NCI-H128 (cell line): ENCODE measurements at regions not wholly inside any gene's neighbourhood (a gene's known extent, or its start where the extent isn't known, plus 50 kb on each side); places are given as distances from the start of the nearest gene placed in this dataset.
"Not testable (repeated sequence)": the region's sequence is repeated elsewhere in the genome, so short reads cannot be mapped to it uniquely, and the experiment has no call there.

Source experiments
- DNase-seq: peaks from one replicate; lab custom pipeline; 2025; ENCODE audit not compliant: unreplicated experiment; lab: John Stamatoyannopoulos, UW

- DNase-seq, result no peak
Measured at GRCh38 chr4:31241504-31242106, 521.4 kb downstream of the PCDH7 start.

- no peak for DNase-seq
Measured at GRCh38 chr4:31246856-31247255, 526.7 kb downstream of the PCDH7 start.

- DNase-seq, result no peak
Measured at GRCh38 chr4:31259119-31259518, 539.0 kb downstream of the PCDH7 start.

GRCh38 chr4:31261632-31262031, 541.5 kb downstream of the PCDH7 start:
- no peak for DNase-seq

- not testable (repeated sequence) for DNase-seq
Measured at GRCh38 chr4:31266094-31266493, 545.9 kb downstream of the PCDH7 start.

GRCh38 chr4:31272331-31273061, 552.3 kb downstream of the PCDH7 start:
- DNase-seq, result no peak

GRCh38 chr4:31275906-31276305, 555.7 kb downstream of the PCDH7 start:
- no peak for DNase-seq

- DNase-seq, result no peak
Measured at GRCh38 chr4:31283679-31284078, 563.5 kb downstream of the PCDH7 start.

GRCh38 chr4:31290836-31291235, 570.7 kb downstream of the PCDH7 start:
- DNase-seq, result no peak

- no peak for DNase-seq
Measured at GRCh38 chr4:31291238-31291637, 571.1 kb downstream of the PCDH7 start.

GRCh38 chr4:31294655-31295480, 574.7 kb downstream of the PCDH7 start:
- no peak for DNase-seq

- DNase-seq, result no peak
Measured at GRCh38 chr4:31298737-31299136, 578.6 kb downstream of the PCDH7 start.

- no peak for DNase-seq
Measured at GRCh38 chr4:31307029-31307428, 586.9 kb downstream of the PCDH7 start.

GRCh38 chr4:31324814-31325213, 604.6 kb downstream of the PCDH7 start:
- no peak for DNase-seq

GRCh38 chr4:31325300-31325699, 605.1 kb downstream of the PCDH7 start:
- DNase-seq, result no peak

- no peak for DNase-seq
Measured at GRCh38 chr4:31327031-31327430, 606.9 kb downstream of the PCDH7 start.

- no peak for DNase-seq
Measured at GRCh38 chr4:31328932-31329331, 608.8 kb downstream of the PCDH7 start.

GRCh38 chr4:31334086-31334910, 614.1 kb downstream of the PCDH7 start:
- DNase-seq, result no peak

GRCh38 chr4:31338000-31338399, 617.8 kb downstream of the PCDH7 start:
- no peak for DNase-seq

GRCh38 chr4:31341601-31342359, 621.6 kb downstream of the PCDH7 start:
- DNase-seq, result no peak
